OCI-M2 (cell line): ENCODE measurements at regions not wholly inside any gene's neighbourhood (a gene's known extent, or its start where the extent isn't known, plus 50 kb on each side); places are given as distances from the start of the nearest gene placed in this dataset.

ENCODE experiments used
- DNase-seq: peaks from one replicate; lab custom pipeline; 2025; ENCODE audit not compliant: unreplicated experiment; lab: John Stamatoyannopoulos, UW

GRCh38 chr9:129506892-129507291, 114.0 kb downstream of the C9orf50 start:
- no peak for DNase-seq

- no peak for DNase-seq
Observed at GRCh38 chr9:129506041-129506440, 114.9 kb downstream of the C9orf50 start.

- DNase-seq = no peak
Observed at GRCh38 chr9:129505270-129505902, 115.5 kb downstream of the C9orf50 start.

- no peak for DNase-seq
Observed at GRCh38 chr9:129504404-129504803, 116.5 kb downstream of the C9orf50 start.

GRCh38 chr9:129501771-129502319, 119.1 kb downstream of the C9orf50 start:
- DNase-seq = no peak

GRCh38 chr9:129500863-129501770, 119.8 kb downstream of the C9orf50 start:
- DNase-seq = no peak

- DNase-seq = no peak
Observed at GRCh38 chr9:129500161-129500862, 120.6 kb downstream of the C9orf50 start.

- DNase-seq = no peak
Observed at GRCh38 chr9:129498451-129499384, 122.2 kb downstream of the C9orf50 start.

GRCh38 chr9:129497813-129498450, 123.0 kb downstream of the C9orf50 start:
- DNase-seq = no peak

- no peak for DNase-seq
Observed at GRCh38 chr9:129497005-129497812, 123.7 kb downstream of the C9orf50 start.

- DNase-seq = no peak
Observed at GRCh38 chr9:129496473-129497004, 124.4 kb downstream of the C9orf50 start.

GRCh38 chr9:129495620-129496472, 125.1 kb downstream of the C9orf50 start:
- DNase-seq = no peak

GRCh38 chr9:129494113-129494789, 126.7 kb downstream of the C9orf50 start:
- no peak for DNase-seq

- no peak for DNase-seq
Observed at GRCh38 chr9:129493706-129494047, 127.2 kb downstream of the C9orf50 start.

GRCh38 chr9:129493002-129493705, 127.7 kb downstream of the C9orf50 start:
- no peak for DNase-seq

- DNase-seq = no peak
Observed at GRCh38 chr9:129491487-129491855, 129.4 kb downstream of the C9orf50 start.
